H9 (cell line): ENCODE measurements at regions not wholly inside any gene's neighbourhood (a gene's known extent, or its start where the extent isn't known, plus 50 kb on each side); places are given as distances from the start of the nearest gene placed in this dataset.

Source experiments
- DNase-seq: peaks from one replicate; pipeline ENCODE4 v3.0.0-alpha.2; 2017
- H2AFZ ChIP-seq: one replicate; pipeline ENCODE4 v1.6.1; 2013; ENCODE audit warnings: mild to moderate bottlenecking, low read length, control low read depth, moderate library complexity
- H2AK5ac ChIP-seq: 2 replicates; pipeline ENCODE4 v1.6.1; 2013; ENCODE audit warnings: low read length, control low read depth, mixed read lengths; ENCODE audit not compliant: insufficient read length
- H2BK120ac ChIP-seq: one replicate; pipeline ENCODE4 v1.6.1; 2013; ENCODE audit warnings: low read depth, mild to moderate bottlenecking, low read length, control low read depth, inconsistent platforms; ENCODE audit not compliant: poor library complexity, severe bottlenecking
- H2BK12ac ChIP-seq: 2 replicates; pipeline ENCODE4 v1.6.1; 2013; ENCODE audit warnings: low read length, control low read depth, mixed read lengths, low read depth; ENCODE audit not compliant: insufficient read length
- H2BK15ac ChIP-seq: 2 replicates; pipeline ENCODE4 v1.6.1; 2013; ENCODE audit warnings: low read depth, low read length, control low read depth
- H2BK20ac ChIP-seq: one replicate; pipeline ENCODE4 v1.6.1; 2013; ENCODE audit warnings: low read depth, mild to moderate bottlenecking, low read length, control low read depth, inconsistent platforms; ENCODE audit not compliant: poor library complexity, severe bottlenecking
- H2BK5ac ChIP-seq: 2 replicates; pipeline ENCODE4 v1.6.1; 2013; ENCODE audit warnings: low read length, control low read depth, mixed read lengths; ENCODE audit not compliant: insufficient read length
- H3K14ac ChIP-seq: 2 replicates; pipeline ENCODE4 v1.6.1; 2013; ENCODE audit warnings: low read length, control low read depth; ENCODE audit not compliant: insufficient read depth
- H3K18ac ChIP-seq: 2 replicates; pipeline ENCODE4 v1.6.1; 2013; ENCODE audit warnings: low read depth, mild to moderate bottlenecking, mixed read lengths, low read length, control low read depth; ENCODE audit not compliant: insufficient read length
- H3K23ac ChIP-seq: 2 replicates; pipeline ENCODE4 v1.6.1; 2013; ENCODE audit warnings: low read length, control low read depth, mixed read lengths, low read depth; ENCODE audit not compliant: insufficient read length
- H3K23me2 ChIP-seq: 2 replicates; pipeline ENCODE4 v1.6.1; 2013; ENCODE audit warnings: low read depth, mild to moderate bottlenecking, mixed read lengths, low read length, control low read depth; ENCODE audit not compliant: insufficient read length, poor library complexity, severe bottlenecking
- H3K27ac ChIP-seq: 2 replicates; pipeline ENCODE4 v1.5.1; 2013; ENCODE audit warnings: low read length, control low read depth, mixed read lengths, low read depth; ENCODE audit not compliant: insufficient read length
- H3K27me3 ChIP-seq: 2 replicates; pipeline ENCODE4 v1.6.1; 2013; ENCODE audit warnings: low read length, control low read depth, inconsistent platforms; ENCODE audit not compliant: insufficient read depth
- H3K4ac ChIP-seq: 2 replicates; pipeline ENCODE4 v1.6.1; 2013; ENCODE audit warnings: low read depth, mild to moderate bottlenecking, control low read depth, inconsistent platforms, low read length, moderate library complexity
- H3K4me1 ChIP-seq: 2 replicates; pipeline ENCODE4 v1.6.1; 2013; ENCODE audit warnings: low read length, control low read depth, inconsistent platforms; ENCODE audit not compliant: insufficient read depth
- H3K4me2 ChIP-seq: 2 replicates; pipeline ENCODE4 v1.6.1; 2013; ENCODE audit warnings: low read length, control low read depth, mixed read lengths; ENCODE audit not compliant: insufficient read length, insufficient read depth
- H3K56ac ChIP-seq: 2 replicates; pipeline ENCODE4 v1.6.1; 2013; ENCODE audit warnings: low read depth, mild to moderate bottlenecking, mixed read lengths, low read length, control low read depth; ENCODE audit not compliant: insufficient read length
- H3K79me1 ChIP-seq: 2 replicates; pipeline ENCODE4 v1.6.1; 2013; ENCODE audit warnings: low read depth, mild to moderate bottlenecking, moderate library complexity, low read length, control low read depth, inconsistent platforms; ENCODE audit not compliant: insufficient read depth, poor library complexity, severe bottlenecking
- H3K79me2 ChIP-seq: 2 replicates; pipeline ENCODE4 v1.6.1; 2013; ENCODE audit warnings: low read length, control low read depth, inconsistent platforms; ENCODE audit not compliant: insufficient read depth
- H3K9ac ChIP-seq: 2 replicates; pipeline ENCODE4 v1.6.1; 2013; ENCODE audit warnings: low read length, control low read depth, mixed read lengths; ENCODE audit not compliant: insufficient read length; ENCODE audit errors: extremely low read depth
- H3K9me3 ChIP-seq: one replicate; pipeline ENCODE4 v1.6.1; 2013; ENCODE audit warnings: low read depth, low read length, inconsistent platforms; ENCODE audit not compliant: control insufficient read depth
- H3T11ph ChIP-seq: one replicate; pipeline ENCODE4 v1.6.1; 2013; ENCODE audit warnings: mild to moderate bottlenecking, low read length, control low read depth, inconsistent platforms
- H4K20me1 ChIP-seq: one replicate; pipeline ENCODE4 v1.6.1; 2013; ENCODE audit not compliant: control insufficient read depth, insufficient read length, insufficient read depth
- H4K5ac ChIP-seq: 2 replicates; pipeline ENCODE4 v1.6.1; 2013; ENCODE audit warnings: low read depth, mild to moderate bottlenecking, mixed read lengths, low read length, control low read depth; ENCODE audit not compliant: insufficient read length
- H4K8ac ChIP-seq: replicated peaks from 2 replicates; pipeline ENCODE4 v1.6.1; 2013; ENCODE audit warnings: low read length, control low read depth, mixed read lengths, low read depth; ENCODE audit not compliant: insufficient read length
- H4K91ac ChIP-seq: 2 replicates; pipeline ENCODE4 v1.6.1; 2013; ENCODE audit warnings: low read depth, mild to moderate bottlenecking, moderate library complexity, mixed read lengths, low read length, control low read depth; ENCODE audit not compliant: insufficient read length
- H3K27ac Mint-ChIP-seq, 3 experiments: 2 replicates in 2 of 3; 3 replicates in 1 of 3; pipeline ENCODE4 v1.8.0; 2020 to 2021; ENCODE audit warnings: mixed read lengths in 3 of 3, mild to moderate bottlenecking in 1 of 3, moderate library complexity in 1 of 3
- H3K27me3 Mint-ChIP-seq: 2 replicates; pipeline ENCODE4 v1.8.0; 2021; ENCODE audit warnings: low read depth, mild to moderate bottlenecking, moderate library complexity, mixed read lengths
- H3K36me3 Mint-ChIP-seq, 3 experiments: 2 replicates in 2 of 3; 3 replicates in 1 of 3; pipeline ENCODE4 v1.8.0; 2020 to 2021; ENCODE audit warnings: low read depth in 3 of 3, mixed read lengths in 3 of 3; ENCODE audit not compliant: insufficient read depth in 1 of 3
- H3K4me1 Mint-ChIP-seq, 2 experiments: 2 replicates each; pipeline ENCODE4 v1.8.0; 2020; ENCODE audit warnings: mixed read lengths in 2 of 2
- H3K4me3 Mint-ChIP-seq, 2 experiments: 2 replicates in 1 of 2; 3 replicates in 1 of 2; pipeline ENCODE4 v1.8.0; 2020 to 2021; ENCODE audit warnings: mild to moderate bottlenecking in 2 of 2, mixed read lengths in 2 of 2, moderate library complexity in 1 of 2
- H3K9me3 Mint-ChIP-seq, 2 experiments: 2 replicates in 1 of 2; 3 replicates in 1 of 2; pipeline ENCODE4 v1.8.0; 2020; ENCODE audit warnings: mild to moderate bottlenecking in 2 of 2, mixed read lengths in 2 of 2, moderate library complexity in 1 of 2
- CTCF ChIP-seq: fragments of 200-600 bp; sonication (generic); conservative IDR thresholded peaks from 3 replicates; pipeline ENCODE4 v1.8.0; 2021; ENCODE audit warnings: antibody characterized with exemption, mild to moderate bottlenecking
- WGBS: extraction: QIAGEN DNeasy Blood & Tissue Kit; methylation state at CpG from one replicate; pipeline ENCODE4 v1.1.7; 2013; ENCODE audit warnings: missing lambda C conversion rate, low lambda C conversion rate, mixed read lengths; ENCODE audit not compliant: insufficient read length; ENCODE audit errors: extremely low coverage; 5-methylcytosine and 5-hydroxymethylcytosine counted together

- Histone ChIP-seq H4K20me1 (no peaks in the 10 kb centered on the region), H3T11ph (no peak overlapping the region), H2AK5ac (no peak overlapping the region), H3K9ac (no peak overlapping the region), H3K23me2 (no peaks in the 10 kb centered on the region), H3K27me3 (no peaks in the 10 kb centered on the region), H3K18ac (no peak overlapping the region), H3K27ac (no peak overlapping the region), H2AFZ (no peak overlapping the region), H3K4me2 (no peak overlapping the region), H3K4ac (no peak overlapping the region), H3K4me1 (no peaks in the 10 kb centered on the region), H4K91ac (no peak overlapping the region), H2BK20ac (no peak overlapping the region), H3K56ac (no peak overlapping the region), H3K9me3 (no peaks in the 10 kb centered on the region), H2BK120ac (no peak overlapping the region), H2BK12ac (no peak overlapping the region), H3K14ac (no peak overlapping the region), H4K5ac (no peak overlapping the region), H4K8ac (no peak overlapping the region), H2BK5ac (no peak overlapping the region), H3K23ac (no peak overlapping the region), H2BK15ac (no peak overlapping the region), H3K79me1 (no peaks in the 10 kb centered on the region), H3K79me2 (no peaks in the 10 kb centered on the region)
- DNase-seq: no peak
- no peak overlapping the region for H3K27ac Mint-ChIP-seq
- TF ChIP-seq CTCF: no peak
- WGBS: no CpG with 5 or more reads among the region's 8 CpGs
- H3K27me3 Mint-ChIP-seq: no peaks in the 10 kb centered on the region
- no peaks in the 10 kb centered on the region for H3K4me1 Mint-ChIP-seq
- H3K9me3 Mint-ChIP-seq: no peaks in the 10 kb centered on the region
- H3K36me3 Mint-ChIP-seq: no peaks in the 10 kb centered on the region; a peak in 1 of 7 replicates
- no peak overlapping the region for H3K4me3 Mint-ChIP-seq
These were observed 146.9 kb upstream of the EPHA7 start for GRCh38 chr6:93566285-93566684.
